Prostate gland (tissue), 1 donor: ENCODE measurements at regions not wholly inside any gene's neighbourhood (a gene's known extent, or its start where the extent isn't known, plus 50 kb on each side); places are given as distances from the start of the nearest gene placed in this dataset.

Source experiments
- POLR2A ChIP-seq: fragments of 450-650 bp; IDR thresholded peaks from one replicate; pipeline ENCODE4 v1.6.1; 2016; ENCODE audit warnings: antibody characterized with exemption, mild to moderate bottlenecking
- POLR2AphosphoS5 ChIP-seq: sonication (generic); formaldehyde crosslinking; IDR thresholded peaks from one replicate; pipeline ENCODE4 v1.6.1; 2017; ENCODE audit warnings: antibody characterized with exemption

DNA sequence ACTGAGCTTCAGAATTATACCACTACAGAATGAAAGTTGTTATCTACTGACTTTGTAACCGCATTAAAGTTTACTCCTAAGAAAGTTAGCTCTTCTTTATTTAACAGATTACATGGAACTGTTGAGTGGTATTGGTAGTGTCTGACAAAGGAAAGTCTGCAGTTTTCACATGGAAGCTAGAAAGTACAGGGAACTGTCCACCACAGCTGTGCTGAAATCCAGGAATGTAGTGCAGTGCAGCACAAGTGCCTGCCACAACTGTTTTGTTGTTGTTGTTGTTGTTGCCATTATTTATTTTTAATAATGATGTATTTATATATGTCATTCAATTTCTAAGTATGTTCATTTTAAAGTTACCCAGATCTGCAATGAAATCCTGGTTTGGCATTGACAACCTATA lies 464.9 kb downstream of the TBC1D32 start:
- TF ChIP-seq POLR2A: no peak
- TF ChIP-seq POLR2AphosphoS5: no peak
